HL-60 (cell line): ENCODE measurements at regions not wholly inside any gene's neighbourhood (a gene's known extent, or its start where the extent isn't known, plus 50 kb on each side); places are given as distances from the start of the nearest gene placed in this dataset.

ENCODE experiments used
- GABPA ChIP-seq: IDR thresholded peaks from 2 replicates; pipeline ENCODE4 v1.6.1; 2012; ENCODE audit warnings: low read depth
- POLR2AphosphoS5 ChIP-seq: IDR thresholded peaks from 2 replicates; pipeline ENCODE4 v1.6.1; 2012; ENCODE audit warnings: low read depth
- TF ChIP-seq, protein P1 (sequence below): IDR thresholded peaks from one replicate; pipeline ENCODE4 v1.5.1; 2011; ENCODE audit warnings: low read length, control low read depth, inconsistent platforms; ENCODE audit not compliant: insufficient read depth

DNA sequence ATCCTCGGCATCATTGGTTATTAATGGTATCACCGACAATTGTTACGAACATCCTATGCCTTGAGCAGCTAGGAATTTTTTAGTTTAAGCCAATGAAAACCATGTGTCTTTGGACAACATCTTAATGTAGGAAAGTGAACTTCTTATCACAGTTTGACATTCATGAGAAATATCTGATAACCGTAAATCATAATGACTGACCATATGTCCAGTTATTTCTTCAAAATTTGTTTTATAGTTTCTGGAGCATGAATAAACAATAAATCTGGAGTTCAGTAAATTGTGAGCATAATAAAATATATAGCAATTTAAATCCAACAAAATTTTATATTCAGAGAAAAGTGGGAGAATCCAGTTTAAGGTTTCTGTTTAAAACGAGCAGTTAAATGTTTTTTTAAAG, 970.1 kb upstream of the ADGRB3 start:
- TF ChIP-seq, protein P1, sequence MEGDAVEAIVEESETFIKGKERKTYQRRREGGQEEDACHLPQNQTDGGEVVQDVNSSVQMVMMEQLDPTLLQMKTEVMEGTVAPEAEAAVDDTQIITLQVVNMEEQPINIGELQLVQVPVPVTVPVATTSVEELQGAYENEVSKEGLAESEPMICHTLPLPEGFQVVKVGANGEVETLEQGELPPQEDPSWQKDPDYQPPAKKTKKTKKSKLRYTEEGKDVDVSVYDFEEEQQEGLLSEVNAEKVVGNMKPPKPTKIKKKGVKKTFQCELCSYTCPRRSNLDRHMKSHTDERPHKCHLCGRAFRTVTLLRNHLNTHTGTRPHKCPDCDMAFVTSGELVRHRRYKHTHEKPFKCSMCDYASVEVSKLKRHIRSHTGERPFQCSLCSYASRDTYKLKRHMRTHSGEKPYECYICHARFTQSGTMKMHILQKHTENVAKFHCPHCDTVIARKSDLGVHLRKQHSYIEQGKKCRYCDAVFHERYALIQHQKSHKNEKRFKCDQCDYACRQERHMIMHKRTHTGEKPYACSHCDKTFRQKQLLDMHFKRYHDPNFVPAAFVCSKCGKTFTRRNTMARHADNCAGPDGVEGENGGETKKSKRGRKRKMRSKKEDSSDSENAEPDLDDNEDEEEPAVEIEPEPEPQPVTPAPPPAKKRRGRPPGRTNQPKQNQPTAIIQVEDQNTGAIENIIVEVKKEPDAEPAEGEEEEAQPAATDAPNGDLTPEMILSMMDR = no peak
- TF ChIP-seq GABPA = no peak
- TF ChIP-seq POLR2AphosphoS5 = no peak
